ELR (cell line): ENCODE measurements at regions not wholly inside any gene's neighbourhood (a gene's known extent, or its start where the extent isn't known, plus 50 kb on each side); places are given as distances from the start of the nearest gene placed in this dataset.

Experiments
- DNase-seq: peaks from one replicate; pipeline ENCODE4 v3.0.0-alpha.2; 2015; ENCODE audit warnings: low read depth

DNA sequence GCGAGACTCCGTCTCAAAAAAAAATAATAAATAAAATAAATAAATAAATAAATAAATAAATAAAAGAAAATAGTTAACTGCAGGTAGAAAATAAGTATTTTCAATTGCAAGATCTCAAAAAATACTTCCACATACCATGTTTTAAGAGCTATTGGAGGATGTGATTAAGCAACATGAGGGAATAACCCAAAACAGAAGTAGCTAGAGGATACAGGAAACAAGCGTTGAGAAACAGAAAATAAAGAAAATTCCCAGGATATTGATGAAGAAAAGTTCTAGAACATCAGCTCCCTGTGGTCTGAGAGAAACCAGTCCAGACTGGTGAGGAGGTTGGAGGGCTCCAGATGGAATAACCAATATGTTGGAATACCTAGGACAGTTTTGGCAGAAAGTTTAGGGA is 57.3 kb upstream of the RND3 start:
- no peak for DNase-seq

DNA sequence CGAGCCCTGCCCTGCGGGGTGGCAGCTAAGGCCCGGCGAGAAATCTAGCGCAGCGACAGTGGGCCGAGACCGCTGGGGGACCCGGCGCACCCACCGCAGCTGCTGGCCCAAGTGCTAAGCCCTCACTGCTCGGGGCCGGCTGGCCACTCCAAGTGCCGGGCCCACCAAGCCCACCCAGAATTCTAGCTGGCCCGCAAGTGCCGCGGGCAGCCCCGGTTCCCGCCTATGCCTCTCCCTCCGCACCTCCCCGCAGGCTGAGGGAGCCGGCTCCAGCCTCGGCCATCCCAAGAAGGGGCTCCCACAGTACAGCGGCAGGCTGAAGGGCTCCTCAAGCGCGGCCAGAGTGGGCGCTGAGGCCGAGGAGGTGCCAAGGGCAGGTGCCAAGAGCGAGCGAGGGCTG is 55.2 kb upstream of the RND3 start:
- no peak for DNase-seq

DNA sequence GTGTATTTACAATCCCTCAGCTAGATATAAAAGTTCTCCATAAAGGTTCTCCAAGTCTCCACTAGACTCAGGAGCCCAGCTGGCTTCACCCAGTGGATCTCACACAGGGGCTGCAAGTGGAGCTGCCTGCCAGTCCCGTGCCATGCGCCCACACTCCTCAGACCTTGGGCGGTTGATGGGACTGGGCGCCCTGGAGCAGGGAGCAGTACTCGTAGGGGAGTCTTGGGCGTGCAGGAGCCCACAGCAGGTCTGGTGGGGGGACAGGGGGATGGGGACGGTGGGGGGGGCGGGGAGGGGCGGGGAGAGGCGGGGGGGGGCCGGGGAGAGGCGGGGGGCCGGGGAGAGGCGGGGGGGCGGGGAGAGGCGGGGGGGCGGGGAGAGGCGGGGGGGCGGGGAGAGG is 54.7 kb upstream of the RND3 start:
- no peak for DNase-seq

DNA sequence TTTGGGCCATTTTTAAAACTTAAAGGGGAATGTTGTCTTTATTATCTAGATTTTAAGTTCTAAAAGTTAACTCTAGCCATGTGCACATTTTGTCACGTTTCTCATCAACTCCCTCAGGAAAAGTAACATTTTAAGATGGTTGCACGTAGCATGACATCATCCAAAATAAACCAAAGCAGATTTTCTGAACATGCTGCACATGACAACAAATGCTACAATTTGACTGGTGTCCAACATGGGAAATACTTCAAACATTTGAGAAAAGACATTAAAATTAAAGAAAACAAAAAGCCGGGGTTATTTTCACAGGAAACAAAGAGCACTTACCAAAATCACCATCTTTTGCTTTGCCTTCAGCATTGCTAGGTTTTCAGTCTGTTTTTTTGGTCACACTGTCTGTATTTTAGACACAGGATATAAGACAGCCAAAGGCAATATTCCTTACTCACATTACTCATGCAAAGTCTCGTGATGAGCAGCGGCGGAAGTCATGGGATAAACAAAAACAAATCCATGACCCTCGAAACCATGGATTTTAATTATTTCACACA is 51.3 kb upstream of the RND3 start:
- peak; percentile 91 for DNase-seq
